GM12878 (cell line): ENCODE measurements at regions not wholly inside any gene's neighbourhood (a gene's known extent, or its start where the extent isn't known, plus 50 kb on each side); places are given as distances from the start of the nearest gene placed in this dataset.

Source experiments
- CBX3 ChIP-seq: fragments of 200-600 bp; sonication (generic); IDR thresholded peaks from 2 replicates; pipeline ENCODE4 v1.6.1; 2016; ENCODE audit warnings: low read depth, borderline replicate concordance
- CHD1 ChIP-seq: IDR thresholded peaks from 2 replicates; pipeline ENCODE4 v1.6.1; 2012; ENCODE audit warnings: low read depth, low read length, improper control_type of control experiment
- CHD4 ChIP-seq: fragments of 200-600 bp; sonication (generic); IDR thresholded peaks from 2 replicates; pipeline ENCODE4 v1.6.1; 2016; ENCODE audit warnings: mild to moderate bottlenecking
- CUX1 ChIP-seq: IDR thresholded peaks from 2 replicates; pipeline ENCODE4 v1.6.1; 2012; ENCODE audit warnings: improper control_type of control experiment, low read depth, low read length; ENCODE audit not compliant: insufficient replicate concordance
- EGR1 ChIP-seq, 2 experiments: IDR thresholded peaks; 1 replicate in 1 of 2; 2 replicates in 1 of 2; pipeline ENCODE4 v1.6.1; 2011 to 2012; ENCODE audit warnings: low read depth in 2 of 2, low read length in 2 of 2, borderline replicate concordance in 1 of 2, mild to moderate bottlenecking in 1 of 2, moderate library complexity in 1 of 2
- ESRRA ChIP-seq: IDR thresholded peaks from 2 replicates; pipeline ENCODE4 v1.6.1; 2012; ENCODE audit warnings: mild to moderate bottlenecking, low read length, improper control_type of control experiment
- HDGF ChIP-seq: fragments of 450-650 bp; IDR thresholded peaks from 2 replicates; pipeline ENCODE4 v1.6.1; 2016; ENCODE audit warnings: antibody characterized with exemption
- KDM1A ChIP-seq: fragments of 200-600 bp; sonication (generic); IDR thresholded peaks from 2 replicates; pipeline ENCODE4 v1.6.1; 2016; ENCODE audit warnings: borderline replicate concordance
- MEF2B ChIP-seq: fragments of 450-650 bp; IDR thresholded peaks from 2 replicates; pipeline ENCODE4 v1.6.1; 2018; ENCODE audit warnings: mild to moderate bottlenecking, moderate library complexity; ENCODE audit not compliant: partially characterized antibody, poor library complexity, severe bottlenecking
- NR2C1 ChIP-seq: fragments of 450-650 bp; IDR thresholded peaks from 2 replicates; pipeline ENCODE4 v1.6.1; 2017; ENCODE audit warnings: antibody characterized with exemption, mild to moderate bottlenecking, moderate library complexity
- NR2C2 ChIP-seq: IDR thresholded peaks from 2 replicates; pipeline ENCODE4 v1.6.1; 2011; ENCODE audit warnings: borderline replicate concordance, low read depth; ENCODE audit not compliant: control insufficient read depth, insufficient read length
- PAX5 ChIP-seq: IDR thresholded peaks from 2 replicates; pipeline ENCODE4 v1.6.1; 2011; ENCODE audit warnings: low read depth, low read length, borderline replicate concordance
- PML ChIP-seq: IDR thresholded peaks from 2 replicates; pipeline ENCODE4 v1.6.1; 2012; ENCODE audit warnings: low read length, inconsistent platforms
- RBBP5 ChIP-seq: fragments of 200-600 bp; sonication (generic); conservative IDR thresholded peaks from 2 replicates; pipeline ENCODE4 v1.6.1; 2016
- RUNX3 ChIP-seq: IDR thresholded peaks from 2 replicates; pipeline ENCODE4 v1.6.1; 2012; ENCODE audit warnings: low read length, inconsistent platforms
- SMAD5 ChIP-seq: IDR thresholded peaks from 2 replicates; pipeline ENCODE4 v1.6.1; 2016; ENCODE audit warnings: antibody characterized with exemption, low read depth
- SPI1 ChIP-seq: IDR thresholded peaks from 2 replicates; pipeline ENCODE4 v1.6.1; 2011; ENCODE audit warnings: low read depth, mild to moderate bottlenecking, low read length, moderate library complexity, borderline replicate concordance; ENCODE audit not compliant: insufficient read depth
- SREBF1 ChIP-seq: IDR thresholded peaks from 2 replicates; pipeline ENCODE4 v1.6.1; 2012; ENCODE audit warnings: mild to moderate bottlenecking, low read length
- TBL1XR1 ChIP-seq: IDR thresholded peaks from 2 replicates; pipeline ENCODE4 v1.6.1; 2012; ENCODE audit warnings: low read depth, low read length, improper control_type of control experiment
- TCF12 ChIP-seq: IDR thresholded peaks from 2 replicates; pipeline ENCODE4 v1.6.1; 2011; ENCODE audit warnings: low read depth, mild to moderate bottlenecking, low read length
- ZBTB11 ChIP-seq: fragments of 450-650 bp; formaldehyde crosslinking; IDR thresholded peaks from 2 replicates; pipeline ENCODE4 v1.5.0; 2022; ENCODE audit warnings: mild to moderate bottlenecking, missing genetic modification characterization
- ZNF622 ChIP-seq: fragments of 450-650 bp; IDR thresholded peaks from 2 replicates; pipeline ENCODE4 v1.6.1; 2017; ENCODE audit warnings: mild to moderate bottlenecking, inconsistent platforms
- TF ChIP-seq, protein P1 (sequence below): fragments of 450-650 bp; IDR thresholded peaks from 2 replicates; pipeline ENCODE4 v1.6.1; 2018; ENCODE audit warnings: borderline replicate concordance, mild to moderate bottlenecking; ENCODE audit not compliant: partially characterized antibody

DNA sequence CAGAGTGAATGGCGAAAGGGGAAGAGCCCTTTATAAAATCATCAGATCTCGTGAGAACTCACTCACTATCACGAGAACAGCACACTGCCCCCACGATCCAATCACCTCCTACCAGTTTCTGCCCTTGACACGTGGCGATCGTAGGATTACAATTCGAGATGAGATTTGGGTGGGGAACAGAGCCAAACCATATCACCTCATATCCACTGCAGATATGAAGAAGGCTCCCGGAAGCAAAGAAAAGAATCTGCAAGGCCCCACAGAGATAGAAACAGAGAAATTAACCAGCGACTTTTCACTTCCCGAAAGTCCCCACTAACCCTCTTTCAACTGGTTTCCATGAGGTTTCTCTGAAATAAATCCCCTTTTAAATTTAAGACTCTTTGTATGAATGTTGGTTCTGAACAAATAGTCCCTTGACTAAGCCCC lies 86.2 kb upstream of the IRF2BP2 start (continued):
- no peak for TF ChIP-seq CUX1
- TF ChIP-seq SPI1 = peak; percentile 82
- TF ChIP-seq PML = no peak
- TF ChIP-seq TBL1XR1 = no peak; the same call in 1 of the 2 replicates
- no peak for TF ChIP-seq CHD4
- no peak for TF ChIP-seq NR2C1
- no peak for TF ChIP-seq PAX5
- TF ChIP-seq NR2C2 = no peak
- no peak for TF ChIP-seq ZNF622
- TF ChIP-seq HDGF = no peak
- TF ChIP-seq KDM1A = no peak
- no peak for TF ChIP-seq TCF12
- no peak for TF ChIP-seq CBX3
- no peak for TF ChIP-seq RBBP5
- TF ChIP-seq MEF2B = peak; percentile 10
- TF ChIP-seq ESRRA = no peak
- TF ChIP-seq RUNX3 = peak; percentile 82
- TF ChIP-seq SMAD5 = no peak
- TF ChIP-seq CHD1 = no peak
- no peak for TF ChIP-seq ZBTB11
- TF ChIP-seq SREBF1 = no peak
- no peak for TF ChIP-seq EGR1 (IDR thresholded peaks at IDR 0.05; ENCODE audit: borderline replicate concordance in 1 of 2, low read depth in 2 of 2, low read length in 2 of 2)
- TF ChIP-seq, protein P1, sequence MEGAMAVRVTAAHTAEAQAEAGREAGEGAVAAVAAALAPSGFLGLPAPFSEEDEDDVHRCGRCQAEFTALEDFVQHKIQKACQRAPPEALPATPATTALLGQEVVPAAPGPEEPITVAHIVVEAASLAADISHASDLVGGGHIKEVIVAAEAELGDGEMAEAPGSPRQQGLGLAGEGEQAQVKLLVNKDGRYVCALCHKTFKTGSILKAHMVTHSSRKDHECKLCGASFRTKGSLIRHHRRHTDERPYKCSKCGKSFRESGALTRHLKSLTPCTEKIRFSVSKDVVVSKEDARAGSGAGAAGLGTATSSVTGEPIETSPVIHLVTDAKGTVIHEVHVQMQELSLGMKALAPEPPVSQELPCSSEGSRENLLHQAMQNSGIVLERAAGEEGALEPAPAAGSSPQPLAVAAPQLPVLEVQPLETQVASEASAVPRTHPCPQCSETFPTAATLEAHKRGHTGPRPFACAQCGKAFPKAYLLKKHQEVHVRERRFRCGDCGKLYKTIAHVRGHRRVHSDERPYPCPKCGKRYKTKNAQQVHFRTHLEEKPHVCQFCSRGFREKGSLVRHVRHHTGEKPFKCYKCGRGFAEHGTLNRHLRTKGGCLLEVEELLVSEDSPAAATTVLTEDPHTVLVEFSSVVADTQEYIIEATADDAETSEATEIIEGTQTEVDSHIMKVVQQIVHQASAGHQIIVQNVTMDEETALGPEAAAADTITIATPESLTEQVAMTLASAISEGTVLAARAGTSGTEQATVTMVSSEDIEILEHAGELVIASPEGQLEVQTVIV = no peak
